ENCODE measurements at regions not wholly inside any gene's neighbourhood (a gene's known extent, or its start where the extent isn't known, plus 50 kb on each side); places are given as distances from the start of the nearest gene placed in this dataset.
A peak's percentile ranks its signal among the peaks of the same experiment; 100 is the strongest.

DNA sequence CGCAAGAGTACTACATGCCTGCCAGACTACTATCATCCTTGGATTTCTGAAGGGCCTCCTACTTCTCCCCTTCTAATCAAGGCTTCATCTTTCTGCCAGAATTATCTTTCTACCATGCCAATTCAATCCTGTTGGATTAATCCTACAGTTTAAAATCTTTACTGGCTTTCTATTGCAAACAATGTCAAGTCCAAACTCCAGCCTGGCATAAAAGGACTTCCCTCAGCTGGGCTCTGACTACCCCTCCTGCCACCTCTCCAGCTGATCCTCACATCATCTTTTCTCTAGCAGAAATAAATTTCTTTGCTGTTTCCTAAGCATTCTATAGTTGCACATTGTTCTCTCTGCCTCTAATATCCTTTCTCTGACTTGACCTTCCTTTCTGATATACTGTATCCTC, 119.7 kb upstream of the RAD23B start:
- Mint-ChIP-seq H3K27ac (no peak overlapping the region), H3K4me1 (no peaks in the 10 kb centered on the region), H3K27me3 (no peaks in the 10 kb centered on the region), H3K9me3 (no peaks in the 10 kb centered on the region), H3K36me3 (no peaks in the 10 kb centered on the region), H3K4me3 (no peak overlapping the region)
- DNase-seq, result no peak
- CTCF ChIA-PET, result interaction anchor here (1.0 kb wide), 1 partner anchor 173 kb away, joined by 3 read pairs; no protein-coding TSS in a partner anchor

DNA sequence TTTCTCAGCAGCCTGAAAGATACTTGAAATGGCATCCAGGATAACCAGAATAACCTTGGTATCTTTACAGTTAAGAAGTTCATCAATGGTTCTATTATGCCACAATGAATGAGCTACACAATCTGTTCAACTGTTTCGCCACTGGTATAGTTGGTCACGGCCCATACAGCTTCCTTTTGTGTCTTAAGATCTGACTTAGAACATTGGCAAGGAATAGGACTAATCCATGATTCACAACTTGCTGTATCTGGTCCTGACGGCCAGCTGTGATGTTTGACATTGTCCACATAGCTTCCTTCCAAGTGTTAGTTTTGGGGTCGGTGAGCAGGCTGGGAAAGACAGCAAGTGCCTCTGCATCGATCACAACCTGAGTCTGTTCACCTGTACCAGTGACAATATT, 113.3 kb upstream of the RAD23B start:
- Mint-ChIP-seq H3K9me3 (no peaks in the 10 kb centered on the region), H3K36me3 (no peaks in the 10 kb centered on the region)
- DNase-seq, result no peak

DNA sequence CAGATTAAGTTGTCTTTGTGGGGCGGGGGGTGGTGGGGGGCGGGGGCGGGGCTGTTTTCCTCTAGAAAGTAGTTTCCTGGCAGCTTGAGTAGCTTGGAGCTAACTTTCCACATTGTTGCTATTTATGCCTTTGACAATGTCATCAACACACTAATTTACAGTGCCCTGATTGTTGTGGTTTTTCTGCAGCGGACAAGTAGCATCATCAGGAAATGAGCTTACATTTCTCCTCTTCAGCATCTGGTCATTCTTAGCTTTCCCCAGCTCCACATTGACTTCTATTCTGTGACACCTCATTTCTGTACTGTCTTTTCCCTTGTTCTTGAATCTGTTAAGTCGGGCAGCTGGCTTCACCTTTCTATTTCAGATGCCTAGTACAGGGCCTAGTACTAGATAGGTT, 112.3 kb upstream of the RAD23B start:
- Mint-ChIP-seq H3K36me3 (no peaks in the 10 kb centered on the region), H3K27ac (no peak overlapping the region), H3K4me3 (no peak overlapping the region), H3K27me3 (no peaks in the 10 kb centered on the region), H3K4me1 (peaks cover 6% of the 10 kb centered on the region), H3K9me3 (no peaks in the 10 kb centered on the region)
- CTCF ChIA-PET, result interaction anchor here (1.0 to 1.1 kb wide), 2 partner anchors 711 to 1329 kb away, joined by 3 read pairs; no protein-coding TSS in a partner anchor
- no peak for DNase-seq

More for the DNA sequence above, 113.3 kb upstream of the RAD23B start:
- Mint-ChIP-seq H3K27me3 (no peaks in the 10 kb centered on the region), H3K4me3 (no peak overlapping the region), H3K4me1 (peaks cover 6% of the 10 kb centered on the region), H3K27ac (no peak overlapping the region)
- CTCF ChIA-PET, result interaction anchor here (0.6 to 1.7 kb wide), 3 partner anchors 17 to 1328 kb away, joined by 3 to 4 read pairs (median 3); no protein-coding TSS in a partner anchor

DNA sequence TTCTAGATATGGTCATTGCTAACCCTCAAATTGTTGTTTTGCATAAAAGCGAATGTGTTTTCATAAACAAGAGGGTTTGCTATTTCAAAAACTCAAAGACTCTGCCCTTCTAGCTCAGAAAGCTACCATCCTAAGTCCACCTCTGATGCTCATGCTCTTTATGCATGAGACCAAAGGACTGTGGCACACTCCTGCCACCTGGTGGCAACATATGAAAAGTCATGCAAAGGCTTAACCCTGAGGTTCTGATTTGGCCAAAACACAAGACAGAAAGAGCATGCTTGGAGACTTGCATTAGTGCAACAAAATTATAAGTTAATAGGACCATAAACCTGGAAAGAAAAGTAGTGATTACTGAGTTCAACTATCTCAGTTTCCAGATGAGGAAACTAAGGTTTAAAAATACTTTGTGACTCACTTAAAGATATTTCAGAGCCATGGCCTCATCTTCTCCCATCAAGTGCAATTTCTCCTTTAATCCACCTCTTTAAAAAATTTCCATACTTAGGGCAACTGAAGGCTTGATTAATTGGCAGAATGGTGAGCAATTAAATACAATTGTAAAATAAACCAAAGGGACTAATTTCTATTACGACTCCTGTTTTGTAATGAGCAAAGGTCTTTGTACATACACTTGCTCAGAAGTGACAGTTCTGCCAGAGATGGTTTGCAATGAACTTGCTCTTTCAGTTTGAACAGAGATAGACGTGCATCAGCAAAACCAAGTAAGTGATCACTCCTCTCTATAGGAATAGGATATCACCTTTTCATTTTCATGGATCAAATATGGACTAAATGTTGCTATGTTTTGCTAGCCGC, 110.7 kb upstream of the RAD23B start:
- CTCF ChIA-PET, result interaction anchor here (0.9 to 1.2 kb wide), 3 partner anchors 35 to 1331 kb away, joined by 3 to 5 read pairs (median 4); no protein-coding TSS in a partner anchor
- Mint-ChIP-seq H3K36me3 (no peaks in the 10 kb centered on the region), H3K9me3 (no peaks in the 10 kb centered on the region), H3K27me3 (no peaks in the 10 kb centered on the region), H3K4me3 (no peak overlapping the region), H3K27ac (no peak overlapping the region), H3K4me1 (peaks cover 6% of the 10 kb centered on the region)
- DNase-seq, result peak; percentile 73

DNA sequence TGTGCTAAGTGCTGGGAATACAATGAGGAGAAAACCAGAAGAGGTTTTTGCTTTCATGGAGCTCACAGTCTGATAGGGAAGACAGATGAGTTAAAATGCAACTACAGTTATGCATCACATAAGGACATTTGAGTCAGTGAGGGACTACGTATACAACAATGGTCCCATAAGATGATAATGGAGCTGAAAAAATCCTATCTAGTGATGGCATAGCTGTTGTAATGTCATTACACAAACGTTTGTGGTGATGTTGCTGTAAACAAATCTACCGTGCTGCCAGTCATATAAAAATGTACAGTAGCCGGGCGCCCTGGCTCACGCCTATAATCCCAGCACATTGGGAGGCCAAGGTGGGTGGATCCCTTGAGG, 110.1 kb upstream of the RAD23B start:
- no peaks in the 10 kb centered on the region for H3K9me3 Mint-ChIP-seq
- H3K4me3 Mint-ChIP-seq, result no peak overlapping the region
- H3K4me1 Mint-ChIP-seq, result peaks cover 6% of the 10 kb centered on the region
- no peak overlapping the region for H3K27ac Mint-ChIP-seq
- no peaks in the 10 kb centered on the region for H3K27me3 Mint-ChIP-seq
- no peaks in the 10 kb centered on the region for H3K36me3 Mint-ChIP-seq
- DNase-seq, result no peak
- CTCF ChIA-PET, result interaction anchor here (1.2 kb wide), 1 partner anchor 1332 kb away, joined by 4 read pairs; no protein-coding TSS in a partner anchor

DNA sequence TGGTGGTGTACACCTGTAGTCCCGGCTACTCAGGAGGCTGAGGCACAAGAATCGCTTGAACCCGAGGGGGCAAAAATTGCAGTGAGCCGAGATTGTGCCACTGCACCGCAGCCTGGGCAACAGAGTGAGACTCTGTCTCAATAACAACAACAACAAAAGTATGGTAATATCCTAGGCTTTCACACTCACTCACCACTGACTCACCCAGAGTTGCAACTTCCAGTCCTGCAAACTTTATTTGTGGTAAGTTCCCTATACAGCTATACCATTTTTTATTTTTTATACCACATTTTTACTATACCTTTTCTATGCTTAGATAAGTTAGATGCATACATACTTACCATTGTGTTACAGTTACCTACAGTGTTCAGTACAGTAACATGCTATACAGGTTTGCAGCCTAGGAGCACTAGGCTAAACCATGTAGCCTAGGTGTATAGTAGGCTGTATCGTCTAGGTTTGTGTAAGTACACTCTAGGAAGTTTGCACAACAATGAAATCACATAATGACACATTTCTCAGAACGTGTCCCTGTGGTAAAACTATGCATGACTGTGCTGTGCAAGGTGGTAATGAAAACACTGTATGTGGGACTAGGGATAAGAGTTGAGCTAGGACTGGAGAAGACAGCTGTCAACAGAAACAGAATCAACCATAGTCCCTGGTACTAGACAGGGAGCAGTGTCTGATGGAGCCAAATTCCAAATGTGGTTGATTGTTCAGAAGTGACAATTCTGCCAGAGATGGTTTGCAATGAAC, 109.5 kb upstream of the RAD23B start:
- Mint-ChIP-seq H3K36me3 (no peaks in the 10 kb centered on the region), H3K27ac (no peak overlapping the region), H3K4me3 (no peak overlapping the region), H3K27me3 (no peaks in the 10 kb centered on the region), H3K4me1 (peaks cover 6% of the 10 kb centered on the region), H3K9me3 (no peaks in the 10 kb centered on the region)
- CTCF ChIA-PET, result interaction anchor here (1.2 kb wide), 1 partner anchor 1332 kb away, joined by 4 read pairs; no protein-coding TSS in a partner anchor
- DNase-seq, result no peak

DNA sequence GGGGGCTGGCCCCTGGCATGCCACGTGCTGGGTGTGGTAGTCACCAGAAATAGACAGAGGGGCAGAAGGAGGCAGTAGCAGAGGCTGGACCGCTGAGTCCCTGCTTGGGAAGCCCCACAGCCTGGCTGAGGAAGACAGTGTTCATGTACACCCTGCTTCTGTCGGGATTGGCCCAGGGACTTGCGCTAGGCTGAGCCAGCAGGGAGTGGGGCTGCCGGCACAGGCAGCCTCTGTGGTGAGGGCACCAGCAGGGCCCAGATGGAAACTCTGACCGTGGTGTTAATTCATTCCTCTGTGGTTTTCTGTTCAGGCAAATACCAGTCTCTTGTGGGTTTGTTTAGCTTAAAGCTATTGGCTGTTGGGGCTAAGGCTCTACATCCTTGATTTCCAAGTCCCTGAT, 108.6 kb upstream of the RAD23B start:
- Mint-ChIP-seq H3K27ac (no peak overlapping the region), H3K4me1 (peaks cover 6% of the 10 kb centered on the region), H3K36me3 (no peaks in the 10 kb centered on the region), H3K27me3 (no peaks in the 10 kb centered on the region), H3K4me3 (no peak overlapping the region), H3K9me3 (no peaks in the 10 kb centered on the region)
- CTCF ChIA-PET, result no interaction called here
- no peak for DNase-seq

DNA sequence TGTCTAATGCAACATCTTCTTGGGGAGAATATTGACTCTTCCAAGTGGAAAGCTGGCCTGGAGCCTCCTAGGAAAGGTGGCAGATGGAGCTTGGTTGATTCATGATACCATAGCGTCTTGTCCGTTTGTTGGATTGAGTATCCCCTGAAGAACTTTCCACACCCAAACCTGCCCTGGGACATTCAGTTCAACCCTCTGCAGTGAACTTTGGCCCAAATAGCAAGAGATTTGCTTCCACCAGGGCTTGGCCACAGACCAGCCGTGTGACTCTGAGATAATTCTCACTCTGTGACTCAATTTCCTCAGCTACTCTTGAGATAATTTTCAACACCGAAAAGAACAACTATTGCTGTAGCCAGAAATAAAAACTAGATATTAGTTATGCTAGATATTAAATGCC, 108.0 kb upstream of the RAD23B start:
- H3K27ac Mint-ChIP-seq, result no peak overlapping the region
- no peak overlapping the region for H3K4me3 Mint-ChIP-seq
- H3K36me3 Mint-ChIP-seq, result no peaks in the 10 kb centered on the region
- H3K4me1 Mint-ChIP-seq, result peaks cover 6% of the 10 kb centered on the region
- no peaks in the 10 kb centered on the region for H3K27me3 Mint-ChIP-seq
- no peak for DNase-seq
- CTCF ChIA-PET, result interaction anchor here (0.8 kb wide), 1 partner anchor 166 kb away, joined by 3 read pairs; no protein-coding TSS in a partner anchor
- no peaks in the 10 kb centered on the region for H3K9me3 Mint-ChIP-seq

DNA sequence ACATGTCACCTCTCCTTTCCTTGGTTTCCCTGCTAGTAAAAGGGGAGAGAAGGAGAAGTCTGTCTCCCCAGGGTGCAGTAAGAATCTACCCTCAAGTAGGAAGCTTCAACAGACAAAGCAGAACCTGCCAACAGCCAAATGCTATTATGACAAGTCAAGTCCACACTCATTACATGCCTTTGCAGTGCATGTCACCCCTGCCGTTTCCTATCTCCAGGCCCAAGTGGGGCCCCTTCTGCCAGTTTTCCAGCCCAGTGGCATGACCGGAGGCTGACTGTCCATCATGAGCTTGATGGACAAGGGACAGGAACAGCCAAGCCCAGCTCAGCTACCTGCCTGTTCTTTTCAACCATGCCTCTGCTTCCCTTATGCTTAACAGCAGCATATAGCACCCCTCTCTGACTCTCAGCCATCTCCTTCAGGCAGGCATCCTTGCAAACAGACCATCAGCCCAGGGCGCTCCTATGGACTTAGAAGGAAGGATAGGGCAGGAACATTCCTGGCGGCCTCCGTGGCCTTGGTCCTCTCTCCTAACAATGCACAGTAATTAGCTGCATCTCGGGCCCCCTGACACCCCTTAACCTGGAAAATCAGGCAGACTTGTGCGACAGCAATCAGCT, 107.2 kb upstream of the RAD23B start:
- no peak overlapping the region for H3K4me3 Mint-ChIP-seq
- H3K4me1 Mint-ChIP-seq, result peaks cover 6% of the 10 kb centered on the region
- no peak overlapping the region for H3K27ac Mint-ChIP-seq
- CTCF ChIA-PET, result interaction anchor here (0.8 to 1.0 kb wide), 2 partner anchors 39 to 166 kb away, joined by 3 read pairs; no protein-coding TSS in a partner anchor
- H3K36me3 Mint-ChIP-seq, result no peaks in the 10 kb centered on the region
- no peaks in the 10 kb centered on the region for H3K9me3 Mint-ChIP-seq
- H3K27me3 Mint-ChIP-seq, result no peaks in the 10 kb centered on the region
- DNase-seq, result no peak

DNA sequence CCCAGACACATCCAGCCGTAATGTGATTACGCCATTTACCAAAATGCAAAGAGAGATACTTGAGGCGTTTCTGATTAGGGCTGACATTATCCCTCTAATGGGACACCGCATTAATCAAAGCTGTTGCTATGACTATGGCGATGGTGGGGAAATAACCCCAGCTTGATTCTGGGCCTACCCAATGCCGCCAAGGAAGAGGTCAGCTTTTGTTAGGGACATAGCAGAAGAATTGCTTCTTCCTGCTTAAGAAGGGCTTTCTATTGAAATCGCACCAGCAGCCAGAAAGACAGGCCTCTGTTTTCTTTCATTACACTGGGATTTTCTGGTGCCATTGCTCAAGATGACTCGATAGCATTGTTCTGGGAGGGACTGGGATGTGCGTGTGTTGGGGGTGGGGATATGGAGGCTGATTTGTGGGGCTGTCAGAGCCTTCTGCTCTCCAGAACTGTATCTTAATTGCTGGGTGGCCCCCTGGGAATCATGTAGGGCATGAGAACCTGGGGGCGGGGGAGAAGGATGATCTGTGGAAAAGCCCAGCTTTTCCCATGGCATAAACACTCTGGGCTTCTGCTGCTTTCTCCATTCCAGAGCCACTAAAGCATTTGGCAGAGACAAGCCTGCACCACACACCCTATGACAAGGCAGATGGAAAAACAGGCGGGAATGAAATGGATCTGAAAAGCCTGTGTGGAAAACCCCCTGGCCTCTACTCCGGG, 106.5 kb upstream of the RAD23B start:
- CTCF ChIA-PET, result interaction anchor here (1.0 kb wide), 1 partner anchor 39 kb away, joined by 3 read pairs; no protein-coding TSS in a partner anchor
- Mint-ChIP-seq H3K4me3 (no peak overlapping the region), H3K27ac (no peak overlapping the region), H3K4me1 (peaks cover 6% of the 10 kb centered on the region), H3K36me3 (no peaks in the 10 kb centered on the region), H3K9me3 (no peaks in the 10 kb centered on the region), H3K27me3 (peaks cover 3% of the 10 kb centered on the region)
- DNase-seq, result no peak

DNA sequence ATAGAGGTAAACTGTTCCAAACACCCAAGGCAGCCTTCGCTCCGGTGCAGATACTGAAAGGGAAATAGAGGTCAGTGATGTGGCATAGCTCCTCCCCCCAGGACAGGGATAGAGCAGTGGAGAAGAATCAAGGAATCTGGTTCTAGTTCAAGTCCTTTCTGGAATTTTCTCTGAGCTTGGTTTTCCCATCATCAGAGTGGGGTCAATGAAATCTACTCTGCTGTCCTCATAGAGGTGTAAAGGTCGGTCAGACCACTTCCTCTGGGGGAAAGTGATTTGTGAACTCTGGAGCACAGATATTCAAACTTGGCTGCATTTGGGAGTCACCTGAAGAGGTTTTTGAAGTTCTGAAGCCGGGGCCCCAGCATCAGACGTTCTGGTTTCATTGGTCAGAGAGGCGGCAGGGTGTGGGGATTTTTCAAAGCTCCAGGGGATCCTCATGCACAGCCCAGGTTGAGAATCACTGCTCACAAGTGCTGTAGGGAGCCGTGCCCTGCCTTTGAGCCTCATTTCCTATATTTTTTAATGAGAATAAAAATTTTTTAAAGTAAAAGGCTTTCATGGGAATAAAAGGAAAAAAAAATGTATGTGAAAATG, 105.7 kb upstream of the RAD23B start:
- Mint-ChIP-seq H3K27me3 (peaks cover 5% of the 10 kb centered on the region), H3K27ac (no peak overlapping the region), H3K4me3 (no peak overlapping the region), H3K4me1 (peaks cover 6% of the 10 kb centered on the region), H3K36me3 (no peaks in the 10 kb centered on the region), H3K9me3 (peaks cover under 1% of the 10 kb centered on the region)
- DNase-seq, result no peak
- CTCF ChIA-PET, result no interaction called here

DNA sequence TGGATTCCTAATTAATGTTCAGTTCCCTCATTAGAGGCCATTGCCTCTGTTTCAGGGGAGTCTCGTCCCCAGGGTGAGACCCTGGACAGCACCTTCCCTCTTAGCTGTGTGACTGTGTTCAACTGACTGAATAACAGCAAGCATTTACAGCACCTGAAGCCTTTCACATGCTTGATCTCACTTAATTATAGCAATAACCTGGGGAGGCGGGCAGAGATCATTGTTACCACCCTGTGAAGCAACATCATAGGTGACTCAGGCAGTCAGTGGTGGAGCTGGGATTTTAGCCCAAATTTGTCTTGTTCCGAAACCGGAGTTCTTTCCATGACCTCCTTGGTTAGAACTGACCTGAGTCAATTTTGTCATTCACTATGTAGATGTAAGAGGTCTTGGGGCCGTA, 105.2 kb upstream of the RAD23B start:
- H3K27me3 Mint-ChIP-seq, result peaks cover 5% of the 10 kb centered on the region

DNA sequence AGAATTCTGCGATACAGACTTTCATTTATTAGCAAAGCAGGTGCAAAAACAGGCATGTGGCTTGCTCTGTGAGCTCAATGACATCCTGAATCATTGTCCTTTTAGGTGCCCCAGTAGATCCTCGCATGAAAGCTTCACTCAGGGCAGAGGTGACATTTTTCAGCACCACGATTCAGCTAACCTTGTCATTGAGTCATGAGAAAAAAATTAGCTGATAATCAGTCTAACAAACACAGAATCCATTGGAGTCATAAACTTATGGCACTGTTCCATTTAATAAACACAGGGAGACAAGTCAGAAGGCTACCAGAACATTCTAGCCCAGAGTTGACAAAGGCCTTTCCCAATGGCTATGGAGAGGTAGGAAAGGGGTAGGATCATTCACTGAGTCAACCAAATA, 104.8 kb upstream of the RAD23B start:
- Mint-ChIP-seq H3K9me3 (peaks cover 6% of the 10 kb centered on the region), H3K27ac (no peak overlapping the region), H3K27me3 (peaks cover 5% of the 10 kb centered on the region), H3K36me3 (no peaks in the 10 kb centered on the region), H3K4me3 (no peak overlapping the region), H3K4me1 (peaks cover 6% of the 10 kb centered on the region)
- CTCF ChIA-PET, result no interaction called here
- no peak for DNase-seq

More for the DNA sequence above, 105.2 kb upstream of the RAD23B start:
- Mint-ChIP-seq H3K4me1 (peaks cover 6% of the 10 kb centered on the region), H3K36me3 (no peaks in the 10 kb centered on the region), H3K9me3 (peaks cover 3% of the 10 kb centered on the region), H3K4me3 (no peak overlapping the region), H3K27ac (no peak overlapping the region)
- CTCF ChIA-PET, result no interaction called here
- DNase-seq, result no peak

Data from activated naive CD4-positive, alpha-beta T cell treated with anti-CD3 and anti-CD28 coated beads, Interleukin-2, amount 10 ng/mL, durations not matched to agents 7 days and 5 days (primary cell).